Parathyroid adenoma (tissue), 2 donors: ENCODE measurements at regions not wholly inside any gene's neighbourhood (a gene's known extent, or its start where the extent isn't known, plus 50 kb on each side); places are given as distances from the start of the nearest gene placed in this dataset.
"Not testable (repeated sequence)": the region's sequence is repeated elsewhere in the genome, so short reads cannot be mapped to it uniquely, and the experiment has no call there.

Source experiments
- H2AFZ ChIP-seq: fragments of 300-600 bp; sonication (generic); one replicate; pipeline ENCODE4 v1.7.0; 2017; ENCODE audit warnings: antibody characterized with exemption, mild to moderate bottlenecking
- H3K27ac ChIP-seq: fragments of 300-600 bp; sonication (generic); one replicate; pipeline ENCODE4 v1.7.0; 2017
- H3K27me3 ChIP-seq: fragments of 300-600 bp; sonication (generic); one replicate; pipeline ENCODE4 v1.7.0; 2017; ENCODE audit warnings: low read length; ENCODE audit not compliant: control insufficient read depth, insufficient read depth
- H3K36me3 ChIP-seq: fragments of 300-600 bp; sonication (generic); one replicate; pipeline ENCODE4 v1.7.0; 2017; ENCODE audit warnings: low read length; ENCODE audit not compliant: control insufficient read depth, insufficient read depth
- H3K4me1 ChIP-seq: fragments of 300-600 bp; sonication (generic); one replicate; pipeline ENCODE4 v1.7.0; 2017; ENCODE audit warnings: control low read depth
- H3K4me2 ChIP-seq: fragments of 300-600 bp; sonication (generic); one replicate; pipeline ENCODE4 v1.7.0; 2017; ENCODE audit warnings: low read length
- H3K4me3 ChIP-seq: fragments of 300-600 bp; sonication (generic); one replicate; pipeline ENCODE4 v1.7.0; 2017; ENCODE audit warnings: low read depth, low read length
- H3K79me2 ChIP-seq: fragments of 300-600 bp; sonication (generic); one replicate; pipeline ENCODE4 v1.7.0; 2017; ENCODE audit warnings: control low read depth
- H3K9ac ChIP-seq: fragments of 300-600 bp; sonication (generic); one replicate; pipeline ENCODE4 v1.7.0; 2017; ENCODE audit warnings: mild to moderate bottlenecking
- H3K9me3 ChIP-seq: fragments of 300-600 bp; sonication (generic); one replicate; pipeline ENCODE4 v1.7.0; 2017; ENCODE audit warnings: low read length; ENCODE audit not compliant: control insufficient read depth
- TF ChIP-seq, protein P1 (sequence below): fragments of 300-600 bp; sonication (generic); IDR thresholded peaks from one replicate; pipeline ENCODE4 v1.7.0; 2017; ENCODE audit warnings: antibody characterized with exemption, mild to moderate bottlenecking
- donor health status: primary hyperparathyroidism.

DNA sequence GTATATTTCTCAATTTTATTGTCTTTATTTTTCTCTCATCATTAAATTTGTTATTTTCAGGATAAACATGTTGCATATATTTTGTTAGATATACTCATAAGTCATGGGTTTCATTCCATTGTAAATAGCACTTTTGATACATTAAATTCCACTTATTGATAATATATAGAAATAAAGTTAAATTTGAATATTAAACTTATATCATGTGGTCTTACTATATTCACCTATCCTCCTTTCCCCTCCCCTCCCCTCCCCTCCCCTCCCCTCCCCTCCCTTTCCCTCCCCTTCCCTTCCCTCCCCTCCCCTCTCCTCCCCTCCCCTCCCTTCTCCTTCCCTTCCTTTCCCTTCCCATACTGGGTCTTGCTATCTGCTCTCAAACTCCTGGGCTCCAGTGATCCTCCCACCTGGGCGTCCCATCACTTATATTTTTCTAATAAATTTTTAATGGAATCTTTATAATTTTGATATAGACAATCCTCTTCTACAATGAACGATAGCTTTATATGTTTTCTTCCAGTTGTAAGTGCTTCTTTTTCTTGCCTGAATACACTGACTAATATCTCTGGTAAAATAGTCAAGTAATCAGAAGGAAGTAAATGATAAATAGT lies 692.4 kb downstream of the C6orf118 start:
- TF ChIP-seq, protein P1, sequence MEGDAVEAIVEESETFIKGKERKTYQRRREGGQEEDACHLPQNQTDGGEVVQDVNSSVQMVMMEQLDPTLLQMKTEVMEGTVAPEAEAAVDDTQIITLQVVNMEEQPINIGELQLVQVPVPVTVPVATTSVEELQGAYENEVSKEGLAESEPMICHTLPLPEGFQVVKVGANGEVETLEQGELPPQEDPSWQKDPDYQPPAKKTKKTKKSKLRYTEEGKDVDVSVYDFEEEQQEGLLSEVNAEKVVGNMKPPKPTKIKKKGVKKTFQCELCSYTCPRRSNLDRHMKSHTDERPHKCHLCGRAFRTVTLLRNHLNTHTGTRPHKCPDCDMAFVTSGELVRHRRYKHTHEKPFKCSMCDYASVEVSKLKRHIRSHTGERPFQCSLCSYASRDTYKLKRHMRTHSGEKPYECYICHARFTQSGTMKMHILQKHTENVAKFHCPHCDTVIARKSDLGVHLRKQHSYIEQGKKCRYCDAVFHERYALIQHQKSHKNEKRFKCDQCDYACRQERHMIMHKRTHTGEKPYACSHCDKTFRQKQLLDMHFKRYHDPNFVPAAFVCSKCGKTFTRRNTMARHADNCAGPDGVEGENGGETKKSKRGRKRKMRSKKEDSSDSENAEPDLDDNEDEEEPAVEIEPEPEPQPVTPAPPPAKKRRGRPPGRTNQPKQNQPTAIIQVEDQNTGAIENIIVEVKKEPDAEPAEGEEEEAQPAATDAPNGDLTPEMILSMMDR, result no peak
- Histone ChIP-seq H3K27me3 (no peaks in the 10 kb centered on the region), H3K79me2 (no peaks in the 10 kb centered on the region), H3K4me2 (no peak overlapping the region), H3K9ac (no peak overlapping the region), H3K36me3 (no peaks in the 10 kb centered on the region), H3K4me3 (no peak overlapping the region), H3K27ac (no peak overlapping the region), H3K4me1 (no peaks in the 10 kb centered on the region), H3K9me3 (no peaks in the 10 kb centered on the region), H2AFZ (no peak overlapping the region)

DNA sequence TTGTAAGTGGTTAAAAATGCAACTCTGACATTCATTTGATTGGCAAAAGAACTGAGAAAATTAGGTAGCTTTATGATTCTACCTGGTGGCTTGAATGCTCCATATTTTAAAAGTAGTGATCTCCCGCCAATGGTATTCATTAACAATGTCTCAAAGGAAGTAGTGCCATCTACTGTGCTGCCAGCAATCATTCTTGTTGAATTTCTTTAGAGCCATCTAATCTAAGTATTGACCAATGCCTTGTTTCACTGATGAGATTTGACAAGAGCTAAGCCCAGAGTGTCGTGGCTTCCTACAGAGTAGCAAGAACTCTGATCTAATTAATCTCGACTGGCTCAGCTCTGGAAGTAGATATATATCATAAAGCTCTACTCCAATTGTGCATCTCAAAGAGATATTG lies 696.7 kb downstream of the C6orf118 start:
- H3K27me3 ChIP-seq, result no peaks in the 10 kb centered on the region
- H3K4me2 ChIP-seq, result no peak overlapping the region
- H3K9ac ChIP-seq, result no peak overlapping the region
- no peaks in the 10 kb centered on the region for H3K9me3 ChIP-seq
- no peak overlapping the region for H3K4me3 ChIP-seq
- H3K4me1 ChIP-seq, result no peaks in the 10 kb centered on the region
- no peak overlapping the region for H2AFZ ChIP-seq
- H3K36me3 ChIP-seq, result no peaks in the 10 kb centered on the region
- no peaks in the 10 kb centered on the region for H3K79me2 ChIP-seq
- no peak overlapping the region for H3K27ac ChIP-seq
- TF ChIP-seq, protein P1, result no peak

DNA sequence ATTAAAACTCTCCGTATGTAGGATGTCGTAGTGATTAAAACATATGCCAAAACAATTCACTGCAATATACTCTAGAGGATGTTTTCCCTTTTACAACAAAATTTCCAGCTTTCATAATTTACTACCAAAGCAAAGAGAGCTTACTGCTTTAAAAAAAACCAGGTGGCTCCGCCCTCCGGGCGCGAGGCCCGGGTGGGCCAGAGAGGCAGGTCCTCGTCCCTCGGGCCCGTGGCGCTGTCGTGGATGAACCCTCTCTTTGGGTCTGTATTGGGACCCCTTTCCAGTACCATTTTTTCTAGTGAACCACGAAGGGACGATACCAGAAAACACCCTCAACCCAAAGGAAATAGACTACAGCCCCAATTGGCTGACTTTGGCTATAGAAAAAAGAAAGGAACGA lies 698.5 kb downstream of the C6orf118 start:
- H3K9ac ChIP-seq, H3K4me2 ChIP-seq, H3K4me1 ChIP-seq, H3K79me2 ChIP-seq, H3K4me3 ChIP-seq, H2AFZ ChIP-seq, H3K27me3 ChIP-seq, H3K36me3 ChIP-seq, H3K27ac ChIP-seq, H3K9me3 ChIP-seq: not testable (repeated sequence)

DNA sequence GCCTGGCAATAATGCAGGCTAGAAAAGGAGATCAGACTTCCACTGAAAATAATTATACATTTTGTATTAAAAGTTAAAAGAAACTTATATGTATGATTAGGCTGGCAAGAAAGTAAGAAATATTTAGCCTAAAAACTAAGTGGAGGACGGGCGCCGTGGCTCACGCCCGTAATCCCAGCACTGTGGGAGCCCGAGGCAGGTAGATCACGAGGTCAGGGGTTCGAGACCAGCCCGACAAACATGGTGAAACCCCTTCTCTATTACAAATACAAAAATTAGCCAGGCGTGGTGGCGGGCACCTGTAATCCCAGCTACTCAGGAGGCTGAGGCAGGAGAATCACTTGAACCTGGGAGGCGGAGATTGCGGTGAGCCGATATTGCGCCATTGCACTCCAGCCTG lies 707.0 kb downstream of the C6orf118 start:
- H3K79me2 ChIP-seq, H3K4me1 ChIP-seq: not testable (repeated sequence)

DNA sequence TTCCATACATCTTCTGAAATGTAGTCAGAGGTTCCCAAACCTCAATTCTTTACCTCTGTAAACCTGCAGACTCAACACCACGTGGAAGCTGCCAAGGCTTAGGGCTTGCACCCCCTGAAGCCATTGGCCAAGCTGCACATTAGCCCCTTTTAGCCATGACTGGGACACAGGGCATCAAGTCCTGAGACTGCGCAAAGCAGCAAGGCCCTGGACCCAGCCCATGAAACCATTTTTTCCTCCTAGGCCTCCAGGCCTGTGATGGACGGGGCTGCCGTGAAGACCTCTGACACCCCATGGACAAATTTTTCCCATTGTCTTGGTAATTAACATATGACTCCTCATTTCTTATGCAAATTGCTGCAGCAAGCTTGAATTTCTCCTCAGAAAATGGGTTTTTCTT lies 727.8 kb downstream of the C6orf118 start:
- Histone ChIP-seq H3K9me3 (no peaks in the 10 kb centered on the region), H3K4me2 (no peak overlapping the region), H3K36me3 (no peaks in the 10 kb centered on the region), H3K27me3 (no peaks in the 10 kb centered on the region), H3K4me1 (no peaks in the 10 kb centered on the region), H3K4me3 (no peak overlapping the region), H3K79me2 (no peaks in the 10 kb centered on the region), H2AFZ (no peak overlapping the region), H3K9ac (no peak overlapping the region), H3K27ac (no peak overlapping the region)
- TF ChIP-seq, protein P1, result no peak

More for the DNA sequence above, 707.0 kb downstream of the C6orf118 start:
- not testable (repeated sequence) for H3K27me3 ChIP-seq, H3K9ac ChIP-seq, H3K27ac ChIP-seq, H3K9me3 ChIP-seq, H3K4me2 ChIP-seq, H3K4me3 ChIP-seq, H2AFZ ChIP-seq, H3K36me3 ChIP-seq

DNA sequence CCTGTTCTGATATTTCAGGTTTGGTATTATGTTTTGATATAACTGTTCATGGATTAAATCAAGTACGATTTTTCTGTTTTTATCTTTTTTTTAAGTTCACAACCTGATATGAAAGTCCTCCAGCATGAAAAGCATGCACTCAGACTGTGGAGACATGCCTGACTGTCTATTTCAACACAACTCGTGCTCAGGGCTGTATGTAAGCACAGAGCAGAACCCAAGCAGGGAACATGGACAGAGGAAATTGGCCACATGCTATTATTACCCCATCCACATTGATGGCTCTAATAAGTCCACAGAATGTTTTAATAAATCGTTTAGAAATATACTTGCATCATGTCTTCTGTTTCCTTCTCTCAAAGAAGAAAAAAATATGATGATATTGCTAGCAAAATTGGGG lies 730.4 kb downstream of the C6orf118 start:
- H3K9me3 ChIP-seq, result no peaks in the 10 kb centered on the region
- no peak overlapping the region for H3K4me2 ChIP-seq
- no peaks in the 10 kb centered on the region for H3K4me1 ChIP-seq
- TF ChIP-seq, protein P1, result no peak
- H3K27ac ChIP-seq, result no peak overlapping the region
- H3K4me3 ChIP-seq, result no peak overlapping the region
- no peak overlapping the region for H3K9ac ChIP-seq
- H3K79me2 ChIP-seq, result no peaks in the 10 kb centered on the region
- H3K27me3 ChIP-seq, result no peaks in the 10 kb centered on the region
- H2AFZ ChIP-seq, result no peak overlapping the region
- no peaks in the 10 kb centered on the region for H3K36me3 ChIP-seq
